Hindlimb muscle (tissue), 1 donor: ENCODE measurements at regions not wholly inside any gene's neighbourhood (a gene's known extent, or its start where the extent isn't known, plus 50 kb on each side); places are given as distances from the start of the nearest gene placed in this dataset.
"Not testable (repeated sequence)": the region's sequence is repeated elsewhere in the genome, so short reads cannot be mapped to it uniquely, and the experiment has no call there.

ENCODE experiments used
- DNase-seq: peaks from one replicate; pipeline ENCODE4 v3.0.0-alpha.2; 2013

DNA sequence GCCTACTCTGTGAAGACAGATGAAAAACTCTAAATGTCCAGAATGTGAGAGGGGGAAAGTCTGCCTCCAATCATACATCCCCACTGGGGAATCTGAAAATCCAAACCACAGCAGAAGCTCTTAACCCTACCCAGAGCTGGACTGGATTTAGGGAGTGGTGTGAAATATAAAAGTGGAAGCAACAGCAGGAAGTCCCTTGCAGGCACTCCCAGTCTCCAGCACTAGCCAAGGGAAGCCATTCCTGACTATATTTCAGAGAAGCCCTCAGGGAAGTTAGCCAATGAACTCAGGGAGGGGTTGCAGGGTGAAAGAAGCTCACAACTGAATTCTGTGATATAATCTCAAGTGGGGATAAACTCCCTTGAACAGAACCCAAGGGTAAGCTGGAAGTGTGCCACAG lies 51.5 kb downstream of the CRPPA start:
- DNase-seq: no peak

GRCh38 chr7:16369309-16369708 lies 52.0 kb downstream of the CRPPA start:
- DNase-seq: not testable (repeated sequence)

- DNase-seq: no peak
Measured at GRCh38 chr7:16368885-16369284, 52.5 kb downstream of the CRPPA start.

GRCh38 chr7:16367115-16367514 lies 54.2 kb downstream of the CRPPA start:
- no peak for DNase-seq

DNA sequence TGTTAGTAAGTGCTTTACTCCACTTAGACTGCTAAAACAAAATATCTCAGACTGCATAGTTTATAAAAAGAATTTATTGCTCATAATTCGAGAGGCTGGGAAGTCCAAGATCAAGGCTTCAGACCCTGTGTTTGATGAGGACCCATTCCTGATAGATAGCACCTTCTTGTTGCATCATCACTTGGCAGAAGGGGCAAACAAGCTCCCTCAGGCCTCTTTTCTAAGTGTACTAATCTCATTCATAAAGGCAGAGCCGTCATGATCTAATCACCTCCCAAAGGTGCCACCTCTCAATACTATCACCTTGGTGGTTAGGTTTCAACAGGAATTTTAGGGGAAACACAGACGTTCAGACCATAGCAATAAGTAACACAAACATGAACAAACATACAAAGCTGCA lies 55.4 kb downstream of the CRPPA start:
- no peak for DNase-seq

- DNase-seq: no peak
Measured at GRCh38 chr7:16365177-16365576, 56.2 kb downstream of the CRPPA start.

GRCh38 chr7:16359216-16359615 lies 62.1 kb downstream of the CRPPA start:
- DNase-seq: peak; percentile 45

- no peak for DNase-seq
Measured at GRCh38 chr7:16357921-16358320, 63.4 kb downstream of the CRPPA start.

DNA sequence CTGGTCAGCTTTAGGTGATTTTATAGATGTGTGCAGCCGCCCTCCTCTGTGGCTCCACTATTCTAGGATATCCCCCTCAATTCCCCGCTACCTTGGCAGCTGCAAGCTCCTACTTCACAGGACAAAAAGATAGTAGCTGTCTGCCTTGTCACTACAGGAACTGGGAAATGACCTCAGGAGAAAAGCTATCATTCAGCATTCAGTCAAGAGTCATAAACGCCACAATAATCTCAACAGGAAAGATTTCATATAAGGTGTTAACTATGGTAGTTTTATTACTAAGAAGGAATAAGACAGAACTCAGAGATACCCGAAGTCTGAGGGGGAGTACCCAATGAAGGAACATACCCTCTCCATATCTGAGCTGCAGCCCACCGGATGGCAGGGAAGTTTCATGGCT lies 63.9 kb downstream of the CRPPA start:
- DNase-seq: no peak

DNA sequence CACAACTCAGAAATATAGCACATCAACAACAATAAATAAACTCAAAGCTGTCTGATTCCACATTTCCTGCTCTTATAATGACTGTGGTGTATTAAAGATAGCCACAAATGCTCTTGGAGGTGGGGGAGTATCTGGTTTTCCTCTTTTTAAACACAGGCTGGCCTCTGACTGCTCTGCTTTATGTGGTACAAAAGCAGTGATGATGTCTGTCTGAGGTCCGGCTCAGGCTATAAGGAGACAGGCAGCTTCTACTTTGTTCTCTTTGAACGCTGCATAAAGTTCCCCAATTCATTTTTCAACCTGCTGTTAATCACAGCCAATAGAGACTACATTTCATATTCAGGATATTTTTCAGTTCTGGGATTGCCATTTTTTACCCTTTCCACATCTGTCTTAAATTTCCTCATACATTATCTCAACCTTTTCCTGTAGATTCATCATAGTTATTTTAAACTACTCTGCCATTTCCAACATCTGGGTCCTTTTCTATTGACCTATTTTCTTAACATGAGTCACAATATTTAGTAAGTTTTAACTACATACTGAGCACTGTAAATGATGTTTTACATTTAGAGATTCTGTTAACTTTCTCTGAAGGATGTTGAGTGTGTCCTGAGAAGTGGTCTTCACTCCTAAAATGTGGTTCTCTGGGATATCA lies 64.9 kb downstream of the CRPPA start:
- DNase-seq: peak; percentile 33

- no peak for DNase-seq
Measured at GRCh38 chr7:16354573-16354972, 66.8 kb downstream of the CRPPA start.

DNA sequence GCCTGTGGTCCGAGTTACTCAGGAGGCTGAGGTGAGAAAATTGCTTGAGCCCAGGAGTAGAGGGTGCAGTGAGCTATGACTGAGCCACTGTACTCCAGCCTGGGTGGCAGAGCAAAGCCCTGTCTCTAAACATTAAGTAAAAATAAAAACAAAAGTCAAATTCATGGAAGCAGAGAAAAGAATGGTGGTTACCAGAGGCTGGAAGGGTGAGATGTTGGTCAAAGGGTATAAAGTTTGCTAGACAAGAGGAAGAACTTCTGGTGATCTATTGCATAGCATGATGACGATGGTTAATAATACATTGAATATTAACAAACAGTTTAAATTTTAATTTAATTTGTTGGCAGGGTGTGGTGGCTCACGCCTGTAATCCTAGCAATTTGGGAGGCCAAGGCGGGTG lies 68.1 kb downstream of the CRPPA start:
- no peak for DNase-seq

DNA sequence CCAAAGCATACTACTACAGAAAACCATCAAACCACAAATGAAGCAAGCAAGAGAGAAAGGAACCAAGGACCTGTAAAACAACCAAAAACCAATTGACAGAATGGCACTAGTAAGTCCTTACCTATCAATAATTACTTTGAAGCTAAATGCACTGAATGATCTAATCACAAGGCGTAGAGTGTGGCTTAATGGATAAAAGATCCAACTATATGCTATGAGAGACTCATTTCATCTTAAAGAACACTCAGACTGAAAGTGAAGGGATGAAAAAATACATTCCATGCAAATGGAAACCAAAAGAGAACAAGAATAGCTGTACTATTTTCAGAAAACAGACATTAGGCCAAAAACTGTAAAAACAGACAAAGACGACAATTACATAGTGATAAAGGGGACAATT lies 70.7 kb downstream of the CRPPA start:
- DNase-seq: no peak

GRCh38 chr7:16348251-16348650 lies 73.1 kb downstream of the CRPPA start:
- no peak for DNase-seq

GRCh38 chr7:16347827-16348192 lies 73.5 kb downstream of the CRPPA start:
- no peak for DNase-seq

- no peak for DNase-seq
Measured at GRCh38 chr7:16347066-16347826, 74.1 kb downstream of the CRPPA start.

DNA sequence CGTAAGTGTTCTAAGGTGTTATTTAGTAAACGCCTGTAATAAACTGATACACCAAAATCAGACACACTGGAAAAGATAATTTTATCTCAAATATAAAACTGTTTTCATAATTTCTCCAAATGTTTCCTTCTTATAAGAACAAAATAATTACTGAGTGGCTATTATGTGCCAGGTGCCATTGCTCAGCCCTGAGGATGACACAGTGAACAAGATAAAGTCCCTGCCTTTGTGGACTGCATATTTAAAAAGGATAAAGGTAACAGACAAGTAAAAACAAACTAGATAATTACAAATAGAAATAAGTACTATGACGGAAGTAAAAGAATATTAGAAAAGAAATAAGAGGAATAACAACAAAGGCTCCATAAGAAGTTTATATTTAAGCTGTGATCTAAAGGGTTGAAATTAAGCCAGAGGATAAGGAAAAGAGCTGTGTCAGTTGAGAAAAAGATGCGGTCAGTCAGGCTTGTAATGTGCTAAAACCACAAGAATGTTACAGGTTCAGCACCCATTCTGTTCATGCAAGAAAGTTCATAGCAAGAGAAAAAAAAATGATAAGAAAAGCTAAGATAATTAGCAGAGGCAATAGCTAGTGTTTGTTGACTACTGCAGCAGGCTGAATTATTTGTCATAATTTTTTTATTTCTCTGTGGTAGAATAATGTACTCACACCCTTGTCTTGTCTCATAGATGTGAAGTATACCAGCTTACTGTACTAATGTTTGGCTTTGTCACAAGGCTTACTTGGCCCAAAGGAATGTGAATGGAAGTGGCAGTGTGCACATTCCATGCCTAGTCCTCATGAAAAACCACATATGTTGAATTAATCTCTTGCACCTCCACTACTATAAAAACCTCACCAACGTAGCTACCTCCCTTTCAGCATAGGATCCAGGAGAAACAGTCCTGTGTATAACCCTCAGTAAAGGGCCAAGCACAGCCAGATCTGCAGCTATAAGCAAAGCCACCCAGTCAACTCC lies 75.1 kb downstream of the CRPPA start:
- DNase-seq: no peak

- no peak for DNase-seq
Measured at GRCh38 chr7:16344927-16345326, 76.4 kb downstream of the CRPPA start.

DNA sequence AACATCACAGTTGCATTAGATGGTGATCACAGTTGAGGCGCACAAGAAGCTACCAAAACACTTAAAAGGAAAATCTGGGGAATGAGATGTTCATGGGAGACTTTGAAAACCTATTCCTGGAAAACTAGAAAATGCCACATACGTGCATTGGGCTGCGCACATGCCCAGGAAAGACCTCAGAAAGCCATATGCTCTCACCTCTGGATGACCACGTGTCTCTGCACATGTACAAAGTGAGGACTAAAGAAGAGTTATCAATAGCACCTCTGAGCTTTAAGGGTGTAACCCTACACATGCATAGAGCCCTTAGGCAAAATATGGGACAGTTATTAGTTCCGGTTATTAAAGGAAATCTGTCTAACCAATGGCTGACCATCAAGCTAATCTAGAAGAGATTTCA lies 77.7 kb downstream of the CRPPA start:
- no peak for DNase-seq

GRCh38 chr7:16338065-16338464 lies 83.3 kb downstream of the CRPPA start:
- no peak for DNase-seq

- DNase-seq: no peak
Measured at GRCh38 chr7:16326106-16326505, 95.2 kb downstream of the CRPPA start.

DNA sequence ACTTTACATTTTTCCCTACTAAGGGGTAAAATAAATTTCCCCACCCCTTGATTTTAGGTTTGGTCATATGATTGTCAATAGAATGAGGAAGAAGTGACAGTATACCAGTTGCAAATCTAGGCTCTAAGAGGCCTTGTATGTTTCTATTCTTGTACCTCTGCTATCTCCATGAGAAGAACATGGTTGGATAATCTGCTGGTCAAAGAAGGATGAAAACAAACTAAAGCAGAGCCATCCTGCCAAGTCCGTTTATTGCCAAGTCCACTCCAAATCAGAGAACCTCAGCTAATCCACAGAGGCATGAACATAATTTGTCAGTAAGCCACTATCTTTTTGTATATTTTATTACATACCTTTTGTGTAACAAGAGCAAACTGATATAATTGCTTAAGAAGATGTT lies 98.0 kb downstream of the CRPPA start:
- no peak for DNase-seq

GRCh38 chr7:16320099-16320660 lies 101.2 kb downstream of the CRPPA start:
- no peak for DNase-seq
